ENCODE measurements at regions not wholly inside any gene's neighbourhood (a gene's known extent, or its start where the extent isn't known, plus 50 kb on each side); places are given as distances from the start of the nearest gene placed in this dataset.
"Not testable (repeated sequence)": the region's sequence is repeated elsewhere in the genome, so short reads cannot be mapped to it uniquely, and the experiment has no call there.

DNA sequence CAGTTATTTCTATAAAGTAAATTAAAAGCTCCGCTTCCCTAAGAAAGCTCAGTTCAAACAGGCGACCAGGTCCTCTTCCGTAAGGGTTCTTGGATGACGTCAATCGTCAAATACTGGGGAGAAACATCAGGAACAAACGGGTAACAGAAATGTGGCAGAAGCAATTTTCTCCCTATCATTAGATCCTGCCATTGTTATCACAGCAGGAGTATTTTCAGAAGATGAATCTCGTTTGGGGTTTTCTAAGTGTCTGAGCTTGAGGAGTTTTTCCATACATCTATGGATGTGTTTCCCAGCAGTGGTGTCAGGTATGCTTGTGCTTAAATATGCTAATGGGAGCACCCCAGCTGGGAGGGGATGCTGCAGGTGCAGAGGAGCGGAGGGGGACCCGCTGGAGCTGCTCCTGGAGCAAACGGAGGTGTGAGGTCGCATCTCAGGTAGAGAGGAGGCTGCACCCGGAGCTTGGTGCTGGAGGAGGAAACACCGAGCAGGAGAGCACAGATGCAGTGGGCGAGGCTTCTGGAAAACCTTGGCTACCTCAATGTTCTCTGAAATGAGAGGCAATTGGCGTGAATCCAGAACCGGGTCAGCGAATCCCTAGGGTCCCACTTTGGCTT is 795.5 kb downstream of the AACS start:
- intact Hi-C loops (cut with DNase I), result no loop called here
- ATAC-seq (no peak), DNase-seq (no peak)

DNA sequence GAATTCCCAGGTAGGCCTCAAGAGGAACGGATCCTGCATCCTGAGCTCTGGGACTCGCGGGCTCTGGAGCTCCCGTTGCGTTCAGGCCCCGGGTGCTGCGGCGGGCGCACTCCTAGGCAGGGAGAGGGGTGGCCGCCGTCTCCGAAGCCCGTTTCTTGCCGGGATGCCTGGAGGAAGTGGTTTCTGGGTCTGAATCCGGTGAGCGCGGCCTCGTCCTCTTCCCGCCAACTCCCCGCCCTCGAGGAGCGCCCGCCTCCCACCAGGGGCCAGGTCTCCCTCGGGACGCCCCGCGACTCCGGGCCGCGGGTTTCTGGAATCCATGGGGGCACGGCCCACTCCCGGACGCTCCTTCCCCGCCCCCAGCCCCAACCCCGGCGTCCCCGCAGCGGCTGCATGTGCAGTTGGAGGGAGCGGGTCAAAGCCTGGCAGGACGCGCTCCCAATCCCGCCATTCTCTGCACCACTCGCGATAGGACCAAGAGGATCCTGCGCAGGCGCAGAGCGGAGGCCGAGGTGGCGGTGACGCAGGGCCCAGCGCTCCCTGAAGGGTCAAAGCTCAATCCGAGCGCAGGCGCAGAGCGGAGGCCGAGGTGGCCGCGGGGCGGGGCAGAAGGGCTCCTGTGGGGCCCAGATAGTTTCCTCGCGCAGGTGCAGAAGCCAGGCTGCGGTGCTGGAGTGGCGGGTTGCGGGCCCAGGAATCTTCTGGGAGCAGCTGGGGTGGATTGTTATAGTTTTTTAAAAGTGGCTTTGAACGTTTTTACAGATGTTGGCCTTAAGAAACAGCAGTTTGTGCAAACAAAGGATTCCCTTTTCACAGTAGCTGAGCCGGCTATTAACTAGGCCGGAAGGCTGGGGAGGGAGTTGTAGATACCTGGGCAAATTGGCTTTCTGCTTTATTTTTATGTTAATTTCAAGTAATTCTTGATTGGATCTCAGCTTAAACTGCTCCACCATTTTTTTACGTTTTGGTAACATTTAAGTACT is 796.4 kb downstream of the AACS start:
- intact Hi-C loops (cut with DNase I), result no loop called here
- DNase-seq, result peak; percentile 62
- peak; percentile 67 to 87 for ATAC-seq

DNA sequence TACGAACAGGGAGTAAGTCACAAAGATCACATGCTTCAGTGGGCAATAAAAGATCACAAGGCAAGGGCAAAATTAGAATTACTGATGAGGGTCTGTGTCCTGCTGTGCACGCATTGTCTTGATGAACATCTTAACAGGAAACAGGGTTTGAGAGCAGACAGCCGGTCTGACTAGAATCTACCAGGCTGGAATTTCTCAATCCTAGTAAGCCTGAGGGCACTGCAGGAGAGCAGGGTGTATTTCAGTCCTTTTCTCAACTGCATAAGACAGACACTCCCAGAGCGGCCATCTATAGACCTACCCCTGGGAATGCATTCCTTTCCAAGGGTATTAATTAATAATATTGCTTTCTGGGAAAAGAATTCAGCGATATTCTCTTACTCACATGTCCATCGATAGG is 800.0 kb downstream of the AACS start:
- DNase-seq; intact Hi-C loops (cut with DNase I); ATAC-seq: not testable (repeated sequence)

DNA sequence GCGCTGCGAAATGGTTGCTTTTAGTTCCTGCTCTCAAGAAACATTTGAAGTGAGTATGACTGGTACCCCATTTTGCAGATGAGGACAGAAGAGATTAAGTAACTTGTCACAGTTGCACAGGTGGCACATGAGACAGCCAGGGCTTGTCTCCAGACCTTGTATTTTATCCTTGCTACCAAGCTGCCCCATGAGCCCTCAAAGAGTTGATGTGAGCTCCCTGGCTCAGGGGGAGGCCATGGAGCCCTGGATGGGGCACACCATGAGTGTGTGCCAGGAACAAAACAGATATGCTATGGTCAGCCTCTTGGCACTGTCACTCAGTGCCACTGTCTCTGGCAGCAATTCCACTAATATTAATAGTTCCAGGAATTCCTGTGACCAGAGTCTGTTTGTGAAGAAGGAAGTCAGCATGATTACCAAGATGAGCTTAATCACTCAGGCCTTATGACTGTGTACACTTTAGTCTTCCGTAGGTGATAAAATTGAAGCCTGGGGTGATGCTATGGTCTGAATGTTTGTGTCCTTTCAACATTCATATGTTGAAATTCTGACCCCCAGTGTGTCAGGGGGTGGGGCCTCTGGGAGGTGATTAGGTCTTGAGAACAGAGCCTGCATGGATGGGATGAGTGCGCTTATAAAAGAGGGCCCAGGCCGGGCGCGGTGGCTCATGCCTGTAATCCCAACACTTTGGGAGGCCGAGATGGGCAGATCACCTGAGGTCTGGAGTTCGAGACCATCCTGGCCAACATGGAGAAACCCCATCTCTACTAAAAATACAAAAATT is 806.8 kb downstream of the AACS start:
- intact Hi-C loops (cut with DNase I), result loop anchor here in 1 of 2 donors (10.0 kb wide), 1 partner anchor 203 kb away; no protein-coding TSS in a partner anchor
- DNase-seq (peak; percentile 43), ATAC-seq (peak; percentile 96)

DNA sequence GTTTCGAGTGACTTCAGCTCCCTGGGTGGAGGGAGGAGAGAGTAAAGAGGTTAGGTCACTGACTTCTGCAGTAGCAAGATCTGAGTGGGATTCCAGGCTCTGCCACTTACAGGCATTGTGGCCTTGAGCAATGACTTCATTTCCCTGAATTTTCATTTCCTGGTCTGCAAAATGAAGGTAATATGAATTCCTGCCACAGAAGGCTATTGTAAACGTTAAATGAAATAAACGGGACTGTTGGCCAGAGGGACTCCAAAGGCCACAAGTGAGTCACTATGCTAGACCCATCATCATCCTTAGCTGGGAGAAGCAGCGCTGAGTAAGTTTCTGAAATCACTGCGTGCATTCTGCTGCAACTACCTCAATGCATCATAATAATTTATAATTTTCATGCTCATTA is 807.8 kb downstream of the AACS start:
- intact Hi-C loops (cut with DNase I), result loop anchor here in 1 of 2 donors (10.0 kb wide), 1 partner anchor 202 kb away; no protein-coding TSS in a partner anchor
- DNase-seq (no peak), ATAC-seq (no peak)

DNA sequence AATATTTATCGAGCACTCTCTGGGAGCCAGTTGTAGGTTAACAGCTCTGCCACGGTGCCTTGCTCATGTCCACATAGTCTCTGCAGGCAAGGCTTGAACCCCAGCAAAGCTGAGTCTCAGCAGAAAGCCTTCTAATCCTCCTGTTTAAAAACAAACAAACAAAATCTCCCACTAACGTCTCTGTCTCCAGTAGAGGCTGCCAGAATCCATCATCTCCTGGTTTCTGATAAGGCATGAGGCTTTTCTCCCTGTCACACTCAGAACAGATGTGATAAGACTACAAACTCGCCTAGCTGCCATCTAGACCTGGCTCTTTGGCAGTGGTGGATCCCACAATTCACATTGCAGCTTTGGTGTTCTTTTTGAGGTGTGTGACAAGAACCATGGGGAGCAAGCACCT is 813.2 kb downstream of the AACS start:
- ATAC-seq, result peak; percentile 69 to 78
- intact Hi-C loops (cut with DNase I), result loop anchor here in 1 of 2 donors (10.0 kb wide), 1 partner anchor 196 kb away; no protein-coding TSS in a partner anchor
- no peak for DNase-seq

DNA sequence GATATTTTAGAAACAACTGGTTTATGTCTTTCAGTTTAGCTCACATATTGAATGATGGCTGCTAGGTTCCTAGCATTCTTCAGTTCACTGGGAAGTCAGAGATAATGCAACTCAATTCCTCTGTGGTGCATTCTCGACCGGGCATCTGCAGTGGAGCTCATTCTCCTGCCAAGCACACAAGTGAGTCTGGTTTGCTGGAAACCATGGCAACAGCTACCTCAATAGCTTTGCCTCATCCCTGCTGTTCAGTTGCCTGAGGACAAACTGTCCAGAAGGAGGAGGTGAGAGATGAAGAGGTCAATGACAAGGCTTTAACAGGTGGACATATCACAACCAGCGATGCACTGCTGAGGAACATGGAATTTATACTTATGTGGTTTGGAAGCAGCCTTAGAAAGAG is 816.9 kb downstream of the AACS start:
- intact Hi-C loops (cut with DNase I), result no loop called here
- no peak for DNase-seq
- ATAC-seq, result peak in 1 of 2 donors; percentile 30

DNA sequence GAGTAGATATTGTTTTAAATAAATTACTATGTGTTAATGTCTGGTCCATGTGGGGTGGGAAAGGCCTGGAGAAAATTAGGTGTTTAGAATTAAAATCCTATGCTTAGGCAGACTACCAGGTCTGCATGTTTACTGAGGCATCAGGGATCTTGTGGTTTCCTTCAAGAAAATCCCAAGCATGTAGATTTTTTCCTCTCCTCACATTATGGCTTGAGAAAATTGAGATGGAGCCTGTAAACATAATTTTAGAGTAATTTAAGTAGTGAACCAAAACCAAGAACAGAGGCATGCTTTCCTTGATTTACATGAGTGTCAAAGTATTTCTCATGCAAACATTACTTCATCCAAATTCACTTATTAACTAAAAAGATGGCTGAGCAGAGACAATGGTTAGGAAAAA is 823.7 kb downstream of the AACS start:
- intact Hi-C loops (cut with DNase I), result no loop called here
- ATAC-seq (no peak), DNase-seq (no peak)

DNA sequence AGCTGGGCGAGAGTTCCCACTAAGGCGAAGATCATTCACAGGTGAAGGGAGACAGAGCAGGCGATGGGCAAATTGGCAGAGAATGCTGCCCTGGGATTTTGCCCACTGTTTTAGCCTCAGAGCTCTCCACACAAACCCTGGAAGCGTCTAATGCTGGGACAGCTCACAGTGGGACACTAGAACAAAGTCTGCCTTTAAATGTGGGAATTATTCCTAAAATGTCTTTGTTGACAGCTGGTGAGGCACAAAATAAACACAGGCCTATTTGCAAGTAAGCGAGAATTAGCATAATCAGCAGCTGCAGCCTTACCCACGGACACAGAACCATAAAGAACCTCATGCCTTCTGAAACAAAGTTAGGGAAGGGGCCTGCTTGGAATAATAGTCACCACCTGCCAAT is 824.5 kb downstream of the AACS start:
- no peak for DNase-seq
- ATAC-seq, result peak; percentile 34 to 51
- intact Hi-C loops (cut with DNase I), result no loop called here

DNA sequence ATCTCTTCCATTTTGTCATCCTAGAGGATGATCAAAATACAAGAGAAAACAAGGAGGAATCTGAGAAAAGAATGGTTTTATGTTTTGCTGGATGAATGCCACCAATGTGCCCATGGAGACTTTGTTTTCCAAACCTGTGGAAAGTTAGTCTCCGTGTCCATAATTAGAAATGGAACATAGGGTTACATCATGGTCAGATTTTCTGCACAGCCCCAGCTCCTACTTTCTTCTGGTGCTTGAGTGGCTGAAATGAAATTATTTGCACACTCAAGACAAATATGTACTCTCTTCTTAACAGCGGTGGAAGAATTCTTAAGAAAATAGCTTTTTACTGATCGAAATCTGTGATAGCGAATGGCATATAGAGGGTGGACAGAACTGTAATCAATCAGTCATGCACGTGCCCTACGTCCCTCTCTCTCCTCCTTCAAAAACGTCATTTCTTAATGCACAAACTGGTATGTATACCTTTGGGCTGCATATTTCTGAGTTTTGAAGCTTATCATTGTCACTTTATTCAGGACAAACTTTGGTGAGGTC is 825.2 kb downstream of the AACS start:
- intact Hi-C loops (cut with DNase I), result no loop called here
- DNase-seq, result no peak
- no peak for ATAC-seq

DNA sequence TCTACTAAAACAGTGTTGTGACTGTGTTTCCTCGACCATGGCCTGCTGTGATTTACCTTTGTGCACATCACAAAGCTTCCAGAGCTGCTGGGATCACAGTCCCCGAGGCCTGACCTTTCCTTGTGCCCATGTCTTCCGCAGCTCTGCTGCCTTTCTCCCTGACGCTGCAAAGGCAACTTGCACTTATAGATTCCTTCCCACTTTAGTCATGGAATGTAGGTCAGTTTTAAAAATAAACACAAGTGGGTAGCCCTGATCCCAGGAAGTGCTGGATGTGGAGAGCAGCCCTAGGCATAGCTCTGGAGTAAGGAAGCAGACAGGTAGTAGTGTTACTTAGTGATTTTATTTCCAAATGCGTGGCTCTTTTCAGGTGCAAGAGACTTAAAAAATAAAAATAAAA is 825.7 kb downstream of the AACS start:
- ATAC-seq, result peak; percentile 82 to 89
- intact Hi-C loops (cut with DNase I), result no loop called here
- DNase-seq, result no peak

DNA sequence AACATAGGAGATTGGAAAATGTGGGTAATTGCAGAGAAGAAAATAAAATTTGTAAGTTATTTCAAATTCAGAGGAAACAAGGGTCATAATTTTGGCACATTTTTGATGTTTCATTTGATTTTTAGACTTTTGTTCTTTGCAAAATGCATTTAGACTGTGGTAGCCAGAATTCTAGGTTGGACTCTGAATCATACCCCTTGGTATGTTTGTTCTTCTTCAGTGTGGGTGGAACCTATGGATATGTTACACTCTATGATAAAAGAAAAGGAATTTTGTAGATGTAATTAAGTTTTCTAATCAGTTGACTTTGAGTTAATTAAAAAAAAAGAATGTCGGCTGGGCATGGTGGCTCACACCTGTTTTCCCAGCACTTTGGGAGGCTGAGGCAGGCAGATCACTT is 827.0 kb downstream of the AACS start:
- intact Hi-C loops (cut with DNase I), result no loop called here
- DNase-seq (no peak), ATAC-seq (no peak)

DNA sequence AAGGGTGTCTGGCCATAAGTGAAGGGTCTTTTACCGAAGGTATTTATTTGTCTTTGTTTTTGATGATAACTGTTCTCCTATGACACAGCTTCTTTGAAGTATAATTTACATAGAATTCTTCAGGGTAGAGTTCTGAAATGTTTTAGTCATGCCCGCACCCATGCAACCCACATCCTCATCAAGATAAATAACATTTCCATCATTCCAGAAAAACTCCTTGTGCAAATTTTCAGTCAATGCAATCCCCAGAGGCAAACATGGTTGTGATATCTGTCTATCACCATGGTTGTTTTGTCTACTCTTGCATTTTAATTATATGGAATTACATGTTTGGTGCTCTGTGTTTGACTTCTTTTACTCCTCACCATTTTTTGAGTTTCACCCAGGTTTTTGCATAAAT is 837.8 kb downstream of the AACS start:
- intact Hi-C loops (cut with DNase I), result no loop called here
- ATAC-seq (no peak), DNase-seq (no peak)

DNA sequence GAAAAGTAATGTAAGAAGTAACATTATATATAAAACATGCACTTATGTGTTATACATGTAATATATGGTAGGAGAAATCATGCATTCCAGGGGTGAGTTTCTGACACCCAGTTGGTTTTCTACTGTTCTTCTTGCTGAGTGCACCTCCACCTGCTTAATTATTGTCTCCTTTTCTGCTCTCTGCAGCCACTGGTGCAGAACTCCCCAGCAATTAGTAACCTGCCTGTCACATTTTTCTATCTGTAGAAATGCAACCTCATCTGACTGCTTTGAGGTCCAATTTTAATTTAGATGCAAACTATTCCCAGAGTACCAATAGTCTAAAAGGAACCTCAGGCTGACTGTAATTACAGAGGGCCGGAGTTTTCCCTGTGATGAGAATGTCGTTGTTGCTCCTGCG is 842.1 kb downstream of the AACS start:
- ATAC-seq, result no peak
- DNase-seq, result no peak
- intact Hi-C loops (cut with DNase I), result no loop called here

DNA sequence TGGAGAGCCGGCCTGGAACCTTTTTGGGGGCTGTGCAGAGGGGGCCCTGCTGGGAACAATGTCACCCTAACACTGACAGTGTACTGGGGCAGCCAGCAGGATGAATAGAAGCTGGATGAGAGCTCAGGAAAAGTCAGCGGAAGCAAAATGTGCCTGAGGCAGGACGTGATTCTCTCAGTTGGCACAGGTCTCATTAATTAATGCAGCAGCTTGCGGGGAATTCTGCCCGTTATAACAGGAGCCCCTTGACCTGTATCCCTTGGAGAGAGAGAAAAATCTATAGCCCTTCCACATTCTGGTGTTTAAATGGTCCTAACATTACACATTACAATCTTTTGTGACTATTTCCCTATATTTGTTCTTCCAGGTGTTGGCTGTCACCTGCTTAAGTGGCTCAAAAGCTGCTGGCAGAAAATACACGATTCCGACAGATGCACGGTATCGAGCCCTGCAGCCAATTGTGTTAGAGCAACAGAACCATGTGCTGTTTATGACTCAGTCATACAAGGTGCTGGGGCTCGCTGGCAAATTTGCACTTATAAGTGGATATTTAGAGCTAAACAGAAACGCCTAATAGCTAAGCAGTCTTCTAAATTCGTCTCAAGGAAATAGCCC is 854.7 kb downstream of the AACS start:
- DNase-seq, result no peak
- intact Hi-C loops (cut with DNase I), result no loop called here
- ATAC-seq, result no peak

DNA sequence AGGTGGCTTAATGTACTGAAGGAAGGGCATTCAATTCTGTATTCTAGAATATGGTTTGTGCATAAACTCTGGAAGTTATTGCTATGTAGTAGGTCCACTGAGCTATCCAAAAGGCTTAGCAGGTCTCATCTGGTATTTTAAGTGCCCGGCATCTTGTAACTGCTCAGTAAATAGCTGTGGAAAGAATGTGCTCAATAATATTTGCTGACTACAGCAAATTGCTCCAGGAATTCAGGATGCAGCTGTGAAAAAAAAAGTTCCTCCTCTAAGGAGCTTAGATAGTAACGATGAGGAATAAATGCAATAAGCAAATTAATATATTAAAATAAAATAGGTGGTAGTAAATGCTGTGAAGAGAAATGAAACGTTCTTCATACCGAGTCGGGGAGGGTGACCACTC is 857.1 kb downstream of the AACS start:
- ATAC-seq (no peak), DNase-seq (no peak)
- intact Hi-C loops (cut with DNase I), result no loop called here

DNA sequence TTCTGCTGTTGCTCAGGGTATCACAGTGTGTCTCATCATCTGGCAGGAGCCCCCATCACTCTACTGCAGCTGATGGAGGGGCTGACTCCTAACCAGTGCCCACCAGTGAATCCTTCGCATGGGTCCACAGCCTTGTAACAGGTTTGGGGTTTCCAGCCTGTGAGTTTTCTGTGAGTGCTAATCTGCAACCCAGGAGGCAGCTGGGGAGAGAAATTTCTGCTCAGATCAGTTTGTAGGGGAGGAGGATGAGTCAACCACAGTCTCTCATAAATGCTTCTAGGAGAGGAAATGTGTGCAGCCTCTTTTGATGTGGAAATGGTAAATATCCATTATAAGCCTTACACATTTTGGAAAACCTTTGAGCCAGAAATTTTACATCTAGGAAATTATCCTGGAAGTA is 871.3 kb downstream of the AACS start:
- ATAC-seq (no peak), DNase-seq (no peak)
- intact Hi-C loops (cut with DNase I), result no loop called here

DNA sequence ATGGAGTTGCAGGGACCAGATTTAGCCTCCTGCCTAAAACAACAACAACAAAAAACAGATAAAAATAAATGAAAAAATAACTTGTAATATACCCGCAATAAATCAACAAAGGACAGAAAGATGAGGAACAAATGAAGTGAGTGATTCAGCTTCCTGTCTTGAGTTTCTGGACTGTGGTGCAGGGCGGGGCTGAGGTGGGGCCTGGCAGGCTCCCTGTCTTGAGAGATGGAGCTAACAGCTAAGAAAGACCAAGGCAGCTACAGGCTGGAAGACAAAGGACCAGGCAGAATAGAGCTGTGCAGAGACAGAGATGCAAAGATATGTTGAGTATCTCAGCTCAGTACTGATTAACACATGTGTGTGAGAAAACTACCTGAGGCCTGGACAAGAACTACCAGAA is 879.2 kb downstream of the AACS start:
- ATAC-seq (no peak), DNase-seq (no peak)

DNA sequence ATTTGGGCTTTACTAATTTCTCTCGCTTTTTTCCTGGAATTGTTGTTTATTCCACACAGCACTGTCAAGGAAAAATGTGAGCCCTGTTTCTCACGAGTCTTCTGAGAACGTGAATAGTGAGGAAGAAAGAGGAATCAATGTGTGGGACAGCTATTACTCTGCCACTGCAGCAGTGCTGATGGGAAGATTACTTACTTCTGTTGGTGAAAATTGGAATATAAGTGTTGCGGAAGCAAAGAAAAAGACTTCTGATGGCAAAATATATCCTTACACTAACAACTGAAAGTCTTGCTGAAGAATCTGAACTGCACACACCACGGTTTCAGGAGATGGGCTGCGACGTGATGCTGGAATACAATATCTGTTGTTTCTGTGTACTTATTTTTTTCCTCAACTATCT is 884.2 kb downstream of the AACS start:
- intact Hi-C loops (cut with DNase I), result no loop called here
- ATAC-seq, result no peak
- DNase-seq, result no peak

More for the DNA sequence above, 879.2 kb downstream of the AACS start:
- intact Hi-C loops (cut with DNase I), result no loop called here
